ENCODE measurements at regions not wholly inside any gene's neighbourhood (a gene's known extent, or its start where the extent isn't known, plus 50 kb on each side); places are given as distances from the start of the nearest gene placed in this dataset.

DNA sequence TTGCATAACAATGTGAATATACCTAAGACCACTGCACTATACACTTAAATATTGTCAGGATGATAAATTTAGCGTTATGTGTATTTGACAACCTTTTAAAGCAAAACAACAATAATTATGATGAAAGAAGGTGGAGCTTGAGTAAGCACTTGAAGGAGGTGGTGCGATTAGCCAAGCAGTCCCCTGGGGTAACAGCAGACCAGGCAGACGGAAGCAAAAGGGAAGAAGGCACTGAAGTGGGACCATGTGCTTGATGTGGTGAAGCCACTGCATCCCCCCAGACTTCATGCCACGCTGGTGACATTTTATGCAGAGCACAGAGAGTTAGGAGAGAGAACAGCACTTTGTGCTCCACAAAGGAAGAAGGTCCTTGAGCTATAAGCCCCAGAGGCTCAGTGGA is 58.3 kb upstream of the ZNF507 start:
- Mint-ChIP-seq H3K36me3 (no peaks in the 10 kb centered on the region), H3K27ac (no peak overlapping the region), H3K4me1 (no peaks in the 10 kb centered on the region), H3K9me3 (no peaks in the 10 kb centered on the region), H3K4me3 (no peak overlapping the region), H3K27me3 (peaks cover 26% of the 10 kb centered on the region)
- no peak for DNase-seq

DNA sequence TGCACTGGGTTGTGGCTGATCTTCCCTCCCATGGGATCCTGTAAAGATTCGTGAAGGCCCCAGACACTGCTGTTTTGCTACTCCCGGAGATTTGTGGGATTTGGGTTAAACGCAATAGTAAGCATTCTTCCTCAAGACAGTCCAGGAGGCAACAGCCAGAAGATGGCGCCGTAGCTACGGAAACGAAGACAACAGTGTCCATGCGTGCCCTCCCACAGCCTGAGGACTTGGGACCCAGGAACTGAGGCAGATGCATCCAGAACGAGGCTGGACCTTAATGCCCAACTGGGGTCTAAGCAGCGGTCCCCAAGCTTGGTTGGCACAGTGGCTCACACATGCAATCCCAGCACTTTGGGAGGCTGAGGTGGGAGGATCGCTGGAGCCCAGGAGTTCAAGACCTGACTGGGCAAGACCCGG is 57.6 kb upstream of the ZNF507 start:
- H3K27me3 Mint-ChIP-seq = peaks cover 26% of the 10 kb centered on the region
- no peak overlapping the region for H3K4me3 Mint-ChIP-seq
- H3K36me3 Mint-ChIP-seq = no peaks in the 10 kb centered on the region
- H3K9me3 Mint-ChIP-seq = no peaks in the 10 kb centered on the region
- peak; percentile 6 for DNase-seq
- H3K27ac Mint-ChIP-seq = no peak overlapping the region
- no peaks in the 10 kb centered on the region for H3K4me1 Mint-ChIP-seq

DNA sequence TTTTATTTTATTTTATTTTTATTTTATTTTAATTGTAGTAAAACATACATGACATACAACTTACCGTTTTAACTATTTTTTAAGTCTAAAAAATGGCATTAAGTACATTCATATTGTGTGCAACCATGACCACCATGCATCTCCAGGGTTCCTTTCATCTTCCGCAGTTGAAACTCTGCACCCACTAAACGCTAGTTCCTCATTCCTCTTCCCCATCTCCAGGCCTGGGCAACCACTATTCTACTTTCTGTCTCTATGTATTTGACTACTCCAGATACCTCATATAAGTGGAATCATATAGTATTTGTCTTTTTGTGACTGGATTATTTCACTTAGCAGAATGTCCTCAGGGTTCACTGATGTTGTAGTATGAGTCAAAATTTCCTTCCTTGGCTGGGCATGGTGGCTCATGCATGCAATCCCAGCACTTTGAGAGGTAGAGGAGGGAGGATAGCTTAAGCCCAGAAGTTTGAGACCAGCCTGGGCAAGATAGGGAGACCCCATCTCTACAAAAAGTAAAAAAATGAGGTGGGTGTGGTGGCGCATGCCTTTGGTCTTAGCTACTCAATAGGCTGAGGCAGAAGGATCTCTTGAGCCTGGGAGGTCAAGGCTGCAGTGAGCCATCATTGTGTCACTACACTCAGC is 55.7 kb upstream of the ZNF507 start:
- Mint-ChIP-seq H3K4me1 (no peaks in the 10 kb centered on the region), H3K27ac (no peak overlapping the region), H3K9me3 (no peaks in the 10 kb centered on the region), H3K27me3 (peaks cover 22% of the 10 kb centered on the region), H3K4me3 (no peak overlapping the region), H3K36me3 (no peaks in the 10 kb centered on the region)
- DNase-seq = no peak

DNA sequence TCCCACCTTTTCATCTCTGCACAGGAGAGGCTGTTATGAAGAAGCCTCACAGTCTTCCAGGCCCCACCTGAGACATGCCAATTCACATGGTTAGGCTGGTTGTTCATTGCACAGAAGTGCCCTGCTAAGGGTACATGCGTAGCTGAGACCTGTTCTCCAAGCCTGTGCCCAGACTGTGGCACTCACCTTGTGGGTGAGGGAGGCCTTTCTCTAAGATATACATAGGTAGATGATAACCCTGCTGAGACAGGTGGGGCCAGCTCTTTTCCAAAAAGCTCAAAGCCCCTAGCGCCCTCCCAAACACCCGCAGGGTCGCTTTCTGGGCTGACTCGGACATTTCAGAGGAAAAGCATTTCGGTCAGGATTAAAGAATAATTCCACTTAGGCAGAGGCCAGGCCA is 53.5 kb upstream of the ZNF507 start:
- H3K4me3 Mint-ChIP-seq = no peak overlapping the region
- no peaks in the 10 kb centered on the region for H3K4me1 Mint-ChIP-seq
- no peak overlapping the region for H3K27ac Mint-ChIP-seq

DNA sequence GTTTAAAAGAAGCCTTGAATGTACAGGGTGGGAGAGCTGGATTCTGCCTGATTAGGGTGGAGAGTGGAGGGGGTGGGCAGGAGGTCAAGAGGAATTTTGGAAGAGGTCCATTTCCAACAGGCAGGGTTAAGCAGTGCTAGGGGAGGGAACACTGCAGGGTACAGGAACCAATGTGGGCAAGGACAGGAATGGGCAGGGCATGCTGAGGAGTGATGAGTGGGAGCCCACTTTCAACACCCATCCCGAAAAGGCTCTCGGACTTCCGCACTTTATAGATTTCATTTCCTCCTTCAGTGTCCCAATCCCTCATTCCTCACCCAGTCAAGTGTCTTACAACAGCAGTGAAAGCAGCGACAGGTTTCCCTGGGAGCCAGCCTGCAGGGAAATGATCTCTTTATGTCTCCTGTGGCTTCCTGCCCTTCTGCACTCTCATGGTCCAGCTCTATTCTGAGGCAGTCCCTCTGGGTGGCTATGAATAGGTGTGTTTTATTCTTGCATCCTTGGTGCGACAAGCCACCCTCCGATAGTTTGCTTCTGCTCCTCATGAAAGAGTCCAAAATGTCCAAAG is 50.5 kb upstream of the ZNF507 start:
- no peak for DNase-seq
- Mint-ChIP-seq H3K27ac (no peak overlapping the region), H3K4me1 (no peaks in the 10 kb centered on the region), H3K27me3 (peaks cover 13% of the 10 kb centered on the region), H3K4me3 (no peak overlapping the region), H3K9me3 (peaks cover 1% of the 10 kb centered on the region), H3K36me3 (no peaks in the 10 kb centered on the region)

More for the DNA sequence above, 53.5 kb upstream of the ZNF507 start:
- Mint-ChIP-seq H3K9me3 (no peaks in the 10 kb centered on the region), H3K36me3 (no peaks in the 10 kb centered on the region), H3K27me3 (peaks cover 10% of the 10 kb centered on the region)
- DNase-seq = no peak
